Subcutaneous abdominal adipose tissue (tissue), 5 donors: ENCODE measurements at regions not wholly inside any gene's neighbourhood (a gene's known extent, or its start where the extent isn't known, plus 50 kb on each side); places are given as distances from the start of the nearest gene placed in this dataset.

Experiments
- H3K27ac ChIP-seq: one replicate; pipeline ENCODE4 v1.7.0; 2013; ENCODE audit warnings: low read depth, mild to moderate bottlenecking, inconsistent platforms, low read length, moderate library complexity
- H3K27me3 ChIP-seq, 5 donors: one replicate each; pipeline ENCODE4 v1.7.0; 2013; ENCODE audit warnings: low read length in 5 of 5, inconsistent platforms in 1 of 5; ENCODE audit not compliant: control insufficient read depth in 5 of 5, insufficient read depth in 4 of 5
- H3K36me3 ChIP-seq, 5 donors: one replicate each; pipeline ENCODE4 v1.7.0; 2013; ENCODE audit warnings: low read length in 5 of 5; ENCODE audit not compliant: control insufficient read depth in 5 of 5, insufficient read depth in 5 of 5
- H3K4me1 ChIP-seq, 5 donors: one replicate each; pipeline ENCODE4 v1.7.0; 2013; ENCODE audit warnings: low read length in 5 of 5, mild to moderate bottlenecking in 3 of 5, moderate library complexity in 1 of 5; ENCODE audit not compliant: control insufficient read depth in 5 of 5, insufficient read depth in 5 of 5
- H3K4me3 ChIP-seq, 5 donors: one replicate each; pipeline ENCODE4 v1.7.0; 2013; ENCODE audit warnings: low read length in 5 of 5, low read depth in 1 of 5
- H3K9ac ChIP-seq, 5 donors: one replicate each; pipeline ENCODE4 v1.7.0; 2013; ENCODE audit warnings: low read length in 5 of 5, mild to moderate bottlenecking in 4 of 5, moderate library complexity in 3 of 5
- H3K9me3 ChIP-seq, 5 donors: one replicate each; pipeline ENCODE4 v1.7.0; 2013; ENCODE audit warnings: low read length in 5 of 5; ENCODE audit not compliant: control insufficient read depth in 5 of 5
- donor health status: healthy.
- donor health status: healthy.
- donor health status: healthy.
- donor health status: healthy.
- donor health status: healthy.

GRCh38 chr12:85390266-85390665 is 110.2 kb downstream of the ALX1 start:
- Histone ChIP-seq H3K36me3 (no peaks in the 10 kb centered on the region), H3K27ac (no peak overlapping the region), H3K9ac (no peak overlapping the region), H3K4me3 (no peak overlapping the region), H3K27me3 (no peaks in the 10 kb centered on the region), H3K9me3 (no peaks in the 10 kb centered on the region), H3K4me1 (no peaks in the 10 kb centered on the region)

GRCh38 chr12:85392508-85392907 is 112.5 kb downstream of the ALX1 start:
- H3K9me3 ChIP-seq, result no peaks in the 10 kb centered on the region
- H3K36me3 ChIP-seq, result no peaks in the 10 kb centered on the region
- no peak overlapping the region for H3K9ac ChIP-seq
- H3K4me1 ChIP-seq, result no peaks in the 10 kb centered on the region
- no peaks in the 10 kb centered on the region for H3K27me3 ChIP-seq
- no peak overlapping the region for H3K27ac ChIP-seq
- no peak overlapping the region for H3K4me3 ChIP-seq

- Histone ChIP-seq H3K4me3 (no peak overlapping the region), H3K9ac (no peak overlapping the region), H3K27ac (no peak overlapping the region), H3K4me1 (no peaks in the 10 kb centered on the region), H3K9me3 (no peaks in the 10 kb centered on the region), H3K27me3 (no peaks in the 10 kb centered on the region), H3K36me3 (no peaks in the 10 kb centered on the region)
Observed at GRCh38 chr12:85393606-85394005, 113.6 kb downstream of the ALX1 start.

GRCh38 chr12:85394065-85394464 is 114.0 kb downstream of the ALX1 start:
- no peaks in the 10 kb centered on the region for H3K36me3 ChIP-seq
- H3K27me3 ChIP-seq, result no peaks in the 10 kb centered on the region
- H3K27ac ChIP-seq, result no peak overlapping the region
- no peaks in the 10 kb centered on the region for H3K9me3 ChIP-seq
- H3K4me1 ChIP-seq, result no peaks in the 10 kb centered on the region
- no peak overlapping the region for H3K4me3 ChIP-seq
- no peak overlapping the region for H3K9ac ChIP-seq

- H3K4me1 ChIP-seq, result no peaks in the 10 kb centered on the region
- H3K27ac ChIP-seq, result no peak overlapping the region
- no peaks in the 10 kb centered on the region for H3K9me3 ChIP-seq
- no peak overlapping the region for H3K4me3 ChIP-seq
- H3K27me3 ChIP-seq, result no peaks in the 10 kb centered on the region
- no peaks in the 10 kb centered on the region for H3K36me3 ChIP-seq
- H3K9ac ChIP-seq, result no peak overlapping the region
Observed at GRCh38 chr12:85394809-85395208, 114.8 kb downstream of the ALX1 start.

- Histone ChIP-seq H3K9me3 (no peaks in the 10 kb centered on the region), H3K27me3 (no peaks in the 10 kb centered on the region), H3K36me3 (no peaks in the 10 kb centered on the region), H3K4me1 (peaks cover 0 to 10% (median 3%) of the 10 kb centered on the region in 5 donors), H3K27ac (no peak overlapping the region), H3K9ac (no peak overlapping the region), H3K4me3 (no peak overlapping the region)
Observed at GRCh38 chr12:85405262-85405661, 125.2 kb downstream of the ALX1 start.

- Histone ChIP-seq H3K4me3 (no peak overlapping the region), H3K27ac (no peak overlapping the region), H3K4me1 (peaks cover 0 to 10% (median 3%) of the 10 kb centered on the region in 5 donors), H3K27me3 (no peaks in the 10 kb centered on the region), H3K9ac (no peak overlapping the region), H3K36me3 (no peaks in the 10 kb centered on the region), H3K9me3 (no peaks in the 10 kb centered on the region)
Observed at GRCh38 chr12:85405781-85406522, 125.9 kb downstream of the ALX1 start.

GRCh38 chr12:85413266-85413665 is 133.2 kb downstream of the ALX1 start:
- Histone ChIP-seq H3K27ac (no peak overlapping the region), H3K4me1 (no peaks in the 10 kb centered on the region), H3K9ac (no peak overlapping the region), H3K27me3 (no peaks in the 10 kb centered on the region), H3K9me3 (no peaks in the 10 kb centered on the region), H3K36me3 (no peaks in the 10 kb centered on the region), H3K4me3 (no peak overlapping the region)

GRCh38 chr12:85422762-85423161 is 142.7 kb downstream of the ALX1 start:
- Histone ChIP-seq H3K9me3 (no peaks in the 10 kb centered on the region), H3K27ac (no peak overlapping the region), H3K4me1 (peaks cover 0 to 3% (median 0%) of the 10 kb centered on the region in 5 donors), H3K9ac (no peak overlapping the region), H3K4me3 (no peak overlapping the region), H3K27me3 (no peaks in the 10 kb centered on the region), H3K36me3 (no peaks in the 10 kb centered on the region)

- Histone ChIP-seq H3K27me3 (no peaks in the 10 kb centered on the region), H3K27ac (no peak overlapping the region), H3K9ac (no peak overlapping the region), H3K4me3 (no peak overlapping the region), H3K9me3 (no peaks in the 10 kb centered on the region), H3K36me3 (no peaks in the 10 kb centered on the region), H3K4me1 (peaks cover 0 to 3% (median 0%) of the 10 kb centered on the region in 5 donors)
Observed at GRCh38 chr12:85423947-85424346, 143.9 kb downstream of the ALX1 start.
